GM12878 (cell line): ENCODE measurements at regions not wholly inside any gene's neighbourhood (a gene's known extent, or its start where the extent isn't known, plus 50 kb on each side); places are given as distances from the start of the nearest gene placed in this dataset.

Experiments
- ATF7 ChIP-seq: fragments of 450-650 bp; IDR thresholded peaks from 2 replicates; pipeline ENCODE4 v1.6.1; 2016; ENCODE audit warnings: low read depth, mild to moderate bottlenecking
- CTCF ChIP-seq, 3 experiments: IDR thresholded peaks in 2 of 3; conservative IDR thresholded peaks in 1 of 3; 2 replicates each; pipeline ENCODE4 v1.5.1; 2011; ENCODE audit warnings: low read depth in 3 of 3, low read length in 3 of 3, mild to moderate bottlenecking in 3 of 3, control low read depth in 2 of 3, moderate library complexity in 2 of 3, inconsistent platforms in 1 of 3, mixed read lengths in 1 of 3; ENCODE audit not compliant: control insufficient read depth in 2 of 3, insufficient read depth in 1 of 3; ENCODE audit errors: extremely low read depth in 1 of 3

GRCh38 chr10:31749981-31750840 lies 178.4 kb downstream of the ARHGAP12 start:
- TF ChIP-seq CTCF (IDR thresholded peaks at IDR 0.05 in 2 of 3, conservative IDR thresholded peaks at IDR 0.05 in 1 of 3; ENCODE audit: control insufficient read depth in 2 of 3, extremely low read depth in 1 of 3, insufficient read depth in 1 of 3, low read depth in 3 of 3, low read length in 3 of 3) (no peak), ATF7 (no peak)
